Stimulated activated CD4-positive, alpha-beta T cell treated with anti-CD3 and anti-CD28 coated beads, Interleukin-12 subunit alpha, Interleukin-12 subunit beta, amount 100 ng/mL, for 4 hours (primary cell): ENCODE measurements at regions not wholly inside any gene's neighbourhood (a gene's known extent, or its start where the extent isn't known, plus 50 kb on each side); places are given as distances from the start of the nearest gene placed in this dataset.
"Not testable (repeated sequence)": the region's sequence is repeated elsewhere in the genome, so short reads cannot be mapped to it uniquely, and the experiment has no call there.

ENCODE experiments used
- DNase-seq: peaks from one replicate; pipeline ENCODE4 v3.0.0-alpha.2; 2020

DNA sequence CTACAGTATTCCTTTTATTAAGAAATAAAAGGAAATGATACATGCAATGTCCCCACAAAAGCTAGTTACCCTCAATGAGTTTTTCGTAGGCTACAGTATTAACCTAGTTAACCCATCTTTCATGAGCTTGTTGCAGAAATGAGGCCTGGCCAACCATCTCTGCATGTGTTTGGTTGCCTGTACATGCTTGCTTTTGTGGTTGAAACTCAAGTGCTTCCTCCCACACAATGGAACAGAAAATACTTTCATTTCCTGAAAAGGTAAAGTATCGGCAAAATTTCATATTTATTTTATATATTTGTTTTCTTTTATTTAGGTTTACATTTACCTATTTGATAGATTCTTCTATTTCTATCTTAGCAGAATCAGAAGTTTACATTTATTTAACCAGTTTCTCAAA, 214.6 kb upstream of the FAM241A start:
- no peak for DNase-seq

DNA sequence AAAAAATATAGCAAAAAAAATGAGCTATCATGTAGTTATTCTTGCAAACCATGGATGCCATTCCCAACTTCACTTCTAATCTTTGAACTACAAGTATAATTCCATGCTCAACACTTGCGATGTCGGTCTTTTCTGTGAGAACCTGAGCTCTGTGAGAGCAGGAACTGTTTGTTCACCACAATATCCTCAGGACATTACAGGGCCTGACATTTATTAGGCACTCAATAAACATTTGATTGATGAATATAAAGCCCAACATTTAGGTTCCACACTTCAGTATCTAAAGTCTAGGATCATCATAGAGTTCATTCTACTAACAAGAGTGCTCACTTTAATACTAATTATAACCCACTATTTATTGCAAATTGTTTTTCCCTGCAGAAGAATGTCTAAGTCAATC, 211.6 kb upstream of the FAM241A start:
- no peak for DNase-seq

DNA sequence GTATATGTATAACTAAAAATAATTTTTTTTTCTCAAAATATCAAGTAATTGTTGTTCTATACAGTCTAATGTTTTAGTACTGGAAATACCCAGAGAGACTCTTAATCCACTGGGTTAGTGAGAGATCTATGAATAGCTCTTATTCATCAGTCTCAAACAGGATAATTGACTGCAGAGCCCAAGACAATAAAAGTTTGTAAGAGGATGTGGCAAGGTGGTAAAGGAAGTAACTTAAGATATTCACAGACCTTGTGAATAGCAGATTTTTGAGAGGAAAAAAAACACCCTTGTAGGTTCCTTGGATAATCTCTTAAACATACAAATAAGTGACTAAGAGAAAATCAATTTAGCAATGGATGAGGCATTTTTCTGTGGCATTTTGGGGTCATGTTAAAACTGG, 210.9 kb upstream of the FAM241A start:
- DNase-seq = no peak

DNA sequence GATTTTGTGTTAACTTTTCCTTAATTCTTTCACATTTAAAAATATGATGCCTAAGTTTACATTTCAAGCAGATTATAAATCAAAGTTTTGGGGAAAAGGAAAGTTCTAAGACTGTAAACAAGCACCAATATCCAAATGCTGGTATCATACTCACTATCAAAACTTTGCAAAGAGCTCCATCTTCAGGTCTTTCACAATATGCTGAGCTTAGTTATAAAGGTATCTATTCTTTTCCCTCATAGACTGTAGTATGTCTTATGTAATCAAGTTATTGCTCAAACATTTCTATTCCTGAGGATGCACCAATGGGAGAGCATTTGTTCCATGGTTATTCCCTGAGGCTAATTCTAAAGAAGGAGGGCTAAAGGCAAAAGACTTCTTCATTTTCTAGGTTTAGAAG, 207.9 kb upstream of the FAM241A start:
- DNase-seq = no peak

DNA sequence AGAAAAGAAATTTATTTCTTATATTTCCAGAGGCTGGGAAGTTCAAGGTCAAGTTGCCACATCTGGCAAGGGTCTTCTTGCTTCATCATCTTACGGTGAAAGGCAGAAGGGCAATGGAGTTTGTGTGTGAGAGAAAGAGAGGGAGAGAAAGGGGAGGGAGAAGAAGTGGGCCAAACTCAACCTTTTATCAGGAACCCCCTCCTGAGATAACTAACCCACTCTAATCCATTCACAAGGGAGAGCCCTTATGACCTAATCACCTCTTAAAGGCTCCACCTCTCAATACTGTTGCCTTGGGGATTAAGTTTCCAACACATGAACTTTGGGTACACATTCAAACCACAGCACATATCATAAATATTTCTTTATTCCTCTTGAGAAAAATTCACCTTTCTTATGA, 203.3 kb upstream of the FAM241A start:
- DNase-seq = no peak

DNA sequence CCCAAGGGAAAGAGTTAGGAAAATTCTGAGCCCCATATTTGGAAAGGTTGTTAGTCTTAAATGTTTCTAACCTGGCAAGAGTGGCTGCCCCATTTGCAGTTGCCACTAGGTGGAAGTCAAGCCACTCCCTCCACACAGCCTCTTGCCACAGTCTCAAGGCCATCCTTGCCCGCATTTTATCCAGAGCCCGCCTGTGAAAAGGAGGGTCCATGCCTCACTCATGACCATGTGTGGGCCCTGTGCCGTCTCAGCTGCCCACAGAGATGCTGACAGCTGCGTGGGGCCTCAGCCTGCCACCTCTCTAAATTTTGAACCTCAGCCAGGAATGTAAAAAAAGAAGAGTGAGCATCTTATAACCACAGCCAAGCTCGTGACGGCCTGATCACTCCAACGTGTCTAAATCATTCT, 201.5 kb upstream of the FAM241A start:
- no peak for DNase-seq

DNA sequence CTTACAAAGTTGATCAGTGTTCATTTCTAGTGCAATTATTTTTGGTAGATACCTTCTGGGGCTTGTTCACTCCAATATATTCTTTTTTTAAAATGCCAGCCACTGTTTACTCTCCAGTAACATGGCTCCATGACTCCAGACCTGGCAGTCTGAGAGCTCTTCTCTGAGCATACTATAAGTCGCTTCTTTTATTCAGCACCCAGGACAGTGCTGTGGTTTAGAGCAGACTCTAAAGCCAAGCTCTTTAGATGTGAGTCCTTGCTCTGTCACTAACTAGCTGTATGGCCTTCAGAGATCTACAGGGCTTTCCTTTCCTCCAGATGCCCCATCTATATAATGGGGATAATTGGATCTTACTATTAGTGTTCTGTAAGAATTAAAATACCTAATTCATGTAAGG, 200.2 kb upstream of the FAM241A start:
- DNase-seq = no peak

DNA sequence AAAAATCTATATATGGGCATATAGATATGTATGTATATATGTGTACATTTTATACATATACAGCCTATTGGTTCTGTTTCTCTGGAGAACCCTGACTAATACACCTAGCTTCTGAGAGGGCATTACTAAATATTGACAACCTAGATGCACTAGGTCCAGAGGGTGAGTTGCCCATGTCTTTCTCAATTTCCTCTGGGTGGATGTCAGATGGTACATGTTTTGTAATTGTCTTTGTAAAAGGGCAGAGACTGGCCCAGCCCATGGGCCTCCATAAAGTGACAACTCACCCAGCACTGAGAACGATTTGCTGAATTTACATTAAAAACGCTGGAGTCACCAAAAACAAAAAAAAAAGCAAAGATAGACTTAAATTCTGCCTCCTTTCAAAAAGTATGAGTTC, 198.5 kb upstream of the FAM241A start:
- no peak for DNase-seq

DNA sequence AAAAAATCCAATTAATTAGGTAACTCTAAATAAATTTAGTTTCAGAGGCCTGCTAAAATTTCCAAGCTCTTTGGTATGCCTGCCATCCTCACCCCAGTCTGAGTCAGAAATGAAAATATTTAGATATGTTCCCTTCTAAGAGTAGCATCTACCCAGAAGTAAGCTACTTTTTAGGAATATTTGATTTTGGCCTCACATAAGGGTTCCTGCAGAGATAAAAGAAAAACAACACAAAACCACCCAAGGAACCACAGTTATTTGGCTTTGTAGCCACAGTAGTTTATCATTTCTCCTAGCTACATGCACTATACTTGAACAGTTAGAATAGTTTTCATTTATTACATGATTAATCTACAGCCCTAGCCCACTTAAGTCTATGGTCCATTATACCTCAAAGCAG, 192.6 kb upstream of the FAM241A start:
- no peak for DNase-seq

DNA sequence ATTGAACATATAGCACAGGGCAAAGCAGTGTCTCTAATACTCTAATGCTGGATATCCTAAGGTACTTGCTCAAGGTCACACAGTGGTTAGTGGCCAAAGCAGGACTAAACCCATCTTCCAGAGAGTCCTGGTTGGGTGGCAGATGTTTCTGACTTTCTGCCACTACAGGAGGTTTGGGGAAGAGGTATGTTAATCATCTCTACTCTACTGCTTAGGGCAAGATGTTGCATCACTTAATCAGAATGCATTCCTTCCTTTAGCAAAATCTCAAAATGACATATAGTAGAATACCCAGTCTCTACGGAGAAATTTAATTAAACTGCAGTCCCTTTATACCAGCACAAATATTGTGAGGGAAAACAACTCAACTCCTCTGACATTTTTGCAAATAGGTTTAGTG, 190.7 kb upstream of the FAM241A start:
- DNase-seq = no peak

DNA sequence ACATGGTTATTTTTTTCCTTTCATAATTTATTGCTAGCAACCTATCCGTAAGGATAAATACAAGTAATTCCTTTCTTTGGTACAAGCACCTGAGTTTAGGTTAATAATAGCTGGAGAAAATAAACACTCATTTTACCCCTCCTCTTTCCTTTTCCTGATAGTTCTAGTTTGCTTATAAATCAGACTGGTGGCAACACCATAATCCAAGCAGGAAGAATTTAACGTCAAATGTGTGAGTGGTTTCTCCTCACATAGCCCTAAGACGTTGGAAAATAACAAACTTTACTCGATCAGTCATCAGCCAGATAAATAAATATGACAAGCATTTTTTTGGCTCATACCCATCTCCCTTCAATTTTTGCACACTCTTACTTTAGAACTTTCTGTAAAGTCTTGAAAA, 190.3 kb upstream of the FAM241A start:
- DNase-seq = no peak

DNA sequence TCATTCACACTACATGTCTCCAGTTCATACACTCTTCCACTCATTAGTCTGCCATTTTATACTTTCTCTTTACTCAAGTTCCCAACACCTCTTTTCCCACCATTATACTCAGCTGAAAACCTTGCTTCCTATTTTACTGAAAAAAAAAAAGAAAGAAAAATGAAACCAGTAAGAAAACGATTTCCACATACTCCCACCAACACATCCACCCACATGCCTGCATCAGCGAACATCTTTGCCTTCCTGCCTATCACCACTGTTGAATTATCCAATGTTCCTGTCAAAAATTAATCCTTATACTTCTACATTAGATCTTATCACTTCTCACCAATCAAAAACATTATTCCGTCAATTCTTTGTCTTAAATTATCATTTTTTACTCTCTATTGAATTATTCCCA, 188.1 kb upstream of the FAM241A start:
- no peak for DNase-seq

DNA sequence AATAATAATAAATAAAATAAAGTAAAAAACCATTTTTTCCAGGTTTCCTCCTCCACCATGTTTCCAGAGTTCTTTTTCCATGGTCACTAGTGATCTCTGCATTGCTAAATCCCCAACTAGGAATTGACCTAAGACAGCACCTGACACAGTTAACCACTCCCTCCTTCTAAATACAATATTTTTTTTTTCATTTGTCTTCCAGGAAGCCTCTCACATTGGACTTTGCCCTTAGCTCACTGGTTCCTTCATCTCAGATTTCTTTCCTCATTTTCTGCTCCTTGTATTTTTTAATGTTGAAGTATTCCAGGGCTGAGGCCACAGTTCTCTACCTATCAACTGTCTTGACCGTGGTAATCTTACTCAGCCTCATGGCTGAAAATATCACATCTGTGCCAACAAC, 187.3 kb upstream of the FAM241A start:
- no peak for DNase-seq

DNA sequence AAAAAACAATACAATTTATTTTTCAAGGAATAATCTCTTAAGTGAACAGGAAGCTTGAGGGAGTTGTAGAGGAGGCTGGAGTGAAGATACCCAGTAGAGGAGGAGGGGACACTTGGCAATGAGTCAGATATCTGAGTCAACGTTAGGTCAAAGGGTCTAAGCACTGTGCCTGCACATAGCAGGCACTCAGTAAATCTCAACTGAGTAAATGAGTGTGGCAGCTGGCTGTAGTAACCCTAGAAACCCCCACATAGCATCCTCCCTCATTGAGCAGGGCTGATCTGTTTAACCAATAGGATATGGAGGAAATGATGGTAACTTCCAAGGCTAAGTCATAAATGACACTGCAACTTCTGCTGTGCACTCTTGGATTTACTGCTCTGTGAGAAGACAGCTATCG, 186.0 kb upstream of the FAM241A start:
- DNase-seq = no peak

DNA sequence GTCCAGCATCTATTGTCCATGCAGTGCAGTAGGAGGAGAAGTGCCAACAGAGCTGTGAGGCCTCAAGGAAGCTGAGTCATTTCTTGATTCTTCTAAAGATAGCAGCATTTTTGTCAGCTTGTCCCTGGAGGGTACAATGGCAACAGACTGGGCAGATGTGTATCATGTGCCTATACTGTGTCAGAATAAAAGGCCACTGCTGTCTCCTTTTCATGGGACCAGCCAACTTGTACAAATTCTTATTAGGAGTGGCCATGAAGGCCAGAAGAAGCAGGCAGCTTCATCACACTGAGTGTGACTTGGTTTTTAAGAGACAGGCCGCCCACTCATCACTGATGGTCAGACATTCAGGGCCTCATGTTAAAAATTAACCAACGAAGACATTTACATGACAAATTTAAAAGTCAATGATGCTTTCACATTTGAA, 185.0 kb upstream of the FAM241A start:
- DNase-seq = no peak

DNA sequence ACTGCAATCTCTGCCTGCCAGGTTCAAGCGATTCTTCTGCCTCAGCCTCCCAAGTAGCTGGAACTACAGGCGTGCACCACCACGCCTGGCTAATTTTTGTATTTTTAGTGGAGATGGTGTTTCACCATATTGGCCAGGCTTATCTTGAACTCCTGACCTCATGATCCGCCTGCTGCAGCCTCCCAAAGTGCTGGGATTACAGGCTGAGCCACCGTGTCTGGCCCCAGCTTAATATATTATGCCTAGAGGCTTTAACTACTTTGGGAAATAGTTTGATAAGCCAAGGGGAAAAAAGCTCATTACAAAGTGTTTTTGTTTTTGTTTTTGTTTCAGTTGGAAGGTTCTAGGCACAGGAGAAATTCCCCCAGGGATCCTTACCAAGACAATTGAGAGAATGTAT, 184.2 kb upstream of the FAM241A start:
- DNase-seq = not testable (repeated sequence)

DNA sequence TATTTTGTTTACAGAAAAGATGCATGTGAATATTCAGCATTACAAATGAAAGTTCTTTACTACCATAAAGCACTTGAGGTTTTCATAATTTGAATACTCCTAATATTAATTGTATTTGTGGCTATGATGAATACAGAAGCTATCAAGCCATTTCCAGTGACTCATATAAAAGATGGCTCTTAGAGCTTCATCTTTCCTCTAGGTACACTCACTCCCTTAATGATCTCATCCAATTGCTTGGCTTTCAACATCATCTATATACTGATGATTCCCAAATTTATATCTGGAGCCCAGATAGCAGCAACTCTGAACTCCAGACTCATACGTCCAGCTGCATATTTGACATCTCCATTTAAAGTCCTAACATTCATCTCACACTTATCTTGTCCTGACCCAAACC, 183.4 kb upstream of the FAM241A start:
- no peak for DNase-seq

DNA sequence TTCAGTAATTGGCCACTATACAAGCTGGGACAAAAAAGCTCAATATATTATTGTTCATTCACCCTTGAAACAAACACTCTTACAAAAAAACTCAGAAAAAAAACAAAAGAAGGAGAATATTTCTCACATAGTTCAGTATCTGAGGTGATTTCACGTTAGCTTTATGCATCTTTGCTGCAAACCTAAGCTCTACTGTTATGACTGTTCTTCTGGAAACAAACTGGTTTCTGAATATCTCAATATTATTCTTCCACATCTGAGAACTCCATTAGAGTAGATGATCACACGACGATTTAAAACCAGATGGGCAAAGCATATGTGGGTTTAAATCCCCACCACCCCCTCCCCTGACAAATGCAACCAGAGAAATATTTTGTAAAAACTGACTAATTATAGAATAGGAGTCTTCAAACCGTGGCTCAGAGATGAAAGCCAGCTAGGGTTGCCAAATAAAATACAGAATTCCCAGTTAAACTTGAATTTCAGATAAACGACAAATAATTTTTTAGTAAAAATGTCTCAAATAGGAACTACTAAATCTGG, 182.0 kb upstream of the FAM241A start:
- no peak for DNase-seq

DNA sequence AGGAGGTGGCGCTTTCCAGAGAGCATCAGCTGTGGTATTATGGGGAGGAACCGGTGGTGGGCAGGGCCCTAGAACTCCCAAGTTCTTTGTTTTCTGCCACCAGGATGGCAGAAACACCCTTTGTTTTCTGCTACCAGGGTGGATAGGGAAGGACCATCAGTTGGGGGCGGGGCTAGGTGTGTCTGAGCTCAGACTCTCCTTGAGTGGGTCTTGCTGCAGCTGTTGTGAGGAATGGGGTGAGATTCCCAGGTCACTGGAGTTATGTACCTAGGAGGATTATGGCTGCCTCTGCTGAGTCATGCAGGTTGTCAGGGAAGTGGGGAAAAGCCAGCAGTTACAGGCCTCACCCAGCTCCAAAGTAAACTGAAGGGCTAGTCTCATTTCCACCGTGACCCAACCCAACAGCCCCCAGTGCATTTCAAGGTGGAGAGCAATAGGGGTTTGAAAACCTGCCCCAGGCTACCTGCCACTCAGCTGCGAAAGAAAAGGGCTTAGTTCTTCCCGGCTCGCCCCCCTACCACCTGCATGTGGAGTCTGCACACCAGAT, 167.8 kb upstream of the FAM241A start:
- DNase-seq = no peak

DNA sequence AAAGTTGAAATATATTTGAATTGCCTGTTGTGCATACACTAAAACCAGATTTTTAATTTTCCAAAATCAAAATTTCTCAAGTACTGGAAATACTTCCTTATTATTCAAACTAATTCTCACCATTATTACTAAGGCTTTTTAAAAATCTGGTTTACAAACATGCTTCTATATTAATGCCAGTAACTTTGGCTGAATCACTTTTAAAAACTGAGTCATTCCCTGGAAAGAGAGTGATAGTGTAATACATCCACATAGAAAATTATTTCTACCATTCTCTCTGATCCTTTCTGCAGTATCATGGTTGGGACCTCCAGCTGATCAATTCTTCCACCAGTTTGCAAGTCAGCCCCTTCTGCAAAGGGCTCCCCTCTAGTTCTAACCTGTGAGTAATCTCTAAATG, 165.3 kb upstream of the FAM241A start:
- DNase-seq = no peak

DNA sequence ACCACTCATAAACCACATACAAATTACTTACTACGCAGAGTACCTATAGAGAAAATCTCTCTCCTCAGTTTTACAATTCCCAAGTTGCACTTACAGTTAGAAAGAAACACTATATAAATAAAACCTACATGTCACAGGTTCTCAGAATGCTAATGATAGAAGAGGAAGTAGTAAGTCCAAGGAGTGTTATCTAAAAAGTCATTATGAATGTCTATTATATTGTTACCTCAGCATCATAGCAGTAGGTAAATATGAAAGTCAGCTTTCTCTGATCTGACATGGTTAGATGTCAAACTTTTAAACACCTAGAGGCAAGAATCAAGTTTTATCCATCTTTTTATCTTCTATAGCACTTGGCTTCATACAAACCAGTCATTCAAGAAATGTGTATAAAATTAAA, 163.2 kb upstream of the FAM241A start:
- no peak for DNase-seq

DNA sequence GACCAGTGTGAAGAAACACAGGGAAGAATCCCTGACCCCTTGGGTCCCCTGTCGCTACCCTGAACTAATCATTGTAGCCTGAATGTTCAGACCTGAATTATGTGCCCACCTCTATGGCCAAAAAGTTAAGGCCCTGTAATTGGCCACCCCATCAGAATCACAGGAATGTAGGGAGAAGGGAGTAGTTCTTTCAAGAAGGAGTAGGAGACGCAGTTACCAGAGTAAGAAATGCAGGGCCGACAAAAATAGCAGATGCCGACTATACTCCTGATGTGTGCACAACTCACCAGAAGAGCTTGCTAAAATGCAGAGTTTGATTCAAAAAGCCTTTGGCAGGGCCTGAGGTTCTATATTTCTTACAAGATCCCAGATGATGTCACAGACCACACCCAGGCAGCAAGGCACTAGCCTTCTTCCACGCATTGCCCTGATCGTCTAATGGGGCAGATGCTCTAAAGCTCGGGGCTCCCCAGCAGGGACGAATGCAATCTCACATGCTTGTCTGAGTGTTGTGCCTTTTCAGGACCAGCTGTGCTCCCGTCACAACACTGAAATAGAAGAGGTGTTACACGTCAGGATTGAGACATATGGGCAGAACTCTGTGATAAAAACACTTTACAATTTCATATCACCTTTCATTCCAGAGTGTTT, 161.0 kb upstream of the FAM241A start:
- no peak for DNase-seq

DNA sequence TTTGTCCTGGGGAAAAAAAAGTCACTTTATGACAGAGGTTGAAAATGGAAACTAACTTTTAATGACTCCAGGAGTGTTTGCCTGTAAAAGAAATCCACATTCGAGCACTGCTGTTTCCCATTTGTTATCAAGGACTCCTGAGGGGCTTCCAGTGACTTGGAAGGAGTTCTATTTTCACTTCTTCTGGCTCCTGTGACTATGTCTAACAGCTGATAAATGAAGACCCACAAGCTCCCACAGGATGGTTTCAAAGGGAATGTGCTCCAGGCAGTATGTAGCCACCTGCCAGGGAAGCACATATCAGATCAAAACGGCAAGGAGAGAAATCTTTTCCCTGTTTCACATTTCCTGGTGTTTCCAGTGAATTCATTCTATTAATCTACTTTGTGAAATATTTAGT, 159.8 kb upstream of the FAM241A start:
- DNase-seq = no peak

DNA sequence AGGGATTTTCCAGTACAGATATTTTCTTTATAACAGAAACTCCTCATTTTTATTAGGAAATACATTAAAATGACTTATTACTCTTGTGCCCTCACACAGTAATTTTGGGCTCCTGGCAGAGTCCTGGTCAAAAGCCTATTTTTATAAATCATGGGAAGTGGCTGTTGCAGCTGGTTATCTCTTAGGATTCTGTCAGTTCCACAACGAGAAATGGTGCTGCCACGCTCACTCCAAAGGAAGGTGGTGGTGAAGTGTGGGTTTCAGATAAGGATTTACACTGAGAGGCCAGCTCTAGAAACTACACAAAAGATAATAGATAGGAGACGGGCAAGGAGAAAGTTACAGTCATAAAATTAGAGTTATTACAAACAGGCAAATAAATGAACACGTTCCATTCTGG, 159.2 kb upstream of the FAM241A start:
- DNase-seq = no peak

DNA sequence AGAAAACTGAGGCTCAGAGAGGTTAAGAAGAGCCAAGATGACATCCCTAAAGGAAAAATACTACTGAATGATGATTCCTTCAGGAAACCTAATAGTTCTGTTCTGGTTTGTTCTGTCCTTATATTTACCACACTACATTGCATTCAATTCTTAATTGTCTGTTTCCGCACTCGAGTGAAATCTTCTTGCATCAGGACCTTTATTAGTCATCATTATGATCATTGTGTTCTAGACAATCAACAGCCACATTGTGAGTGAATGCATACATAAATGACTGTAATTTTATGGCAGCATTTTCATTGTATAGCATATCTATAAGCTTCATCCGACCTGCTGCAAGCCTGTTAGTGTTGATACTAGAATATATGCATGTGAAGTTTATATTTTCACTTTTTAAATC, 156.7 kb upstream of the FAM241A start:
- no peak for DNase-seq
